ENCODE measurements at regions not wholly inside any gene's neighbourhood (a gene's known extent, or its start where the extent isn't known, plus 50 kb on each side); places are given as distances from the start of the nearest gene placed in this dataset.

GRCh38 chr5:155268770-155269425, 255.3 kb downstream of the KIF4B start:
- H3K27ac Mint-ChIP-seq = no peak overlapping the region
- H3K9me3 Mint-ChIP-seq = no peaks in the 10 kb centered on the region
- ATAC-seq (no peak), DNase-seq (ENCODE audit: low spot score) (no peak)
- no peak for TF ChIP-seq KAT7 (CRISPR knock-in tag; IDR thresholded peaks at IDR 0.05; ENCODE audit: borderline replicate concordance)
- TF ChIP-seq ZNF396 (CRISPR knock-in tag; IDR thresholded peaks at IDR 0.05; ENCODE audit: borderline replicate concordance) = no peak
- no peak for TF ChIP-seq SMAD4 (CRISPR knock-in tag; IDR thresholded peaks at IDR 0.05)
- no peak for TF ChIP-seq NR1H2 (CRISPR knock-in tag; IDR thresholded peaks at IDR 0.05)
- TF ChIP-seq GRHL2 (CRISPR knock-in tag; IDR thresholded peaks at IDR 0.05; ENCODE audit: insufficient replicate concordance, severe bottlenecking) = no peak
- no peak for TF ChIP-seq HMGA2 (CRISPR knock-in tag; IDR thresholded peaks at IDR 0.05)
- no peak for TF ChIP-seq PRRX2 (CRISPR knock-in tag; IDR thresholded peaks at IDR 0.05)
- TF ChIP-seq CREM (CRISPR knock-in tag; IDR thresholded peaks at IDR 0.05) = no peak
- no peak for TF ChIP-seq E2F5 (CRISPR knock-in tag; IDR thresholded peaks at IDR 0.05)
- no peak for TF ChIP-seq ELF4 (CRISPR knock-in tag; IDR thresholded peaks at IDR 0.05; ENCODE audit: low read depth)
- no peak for TF ChIP-seq NFYB (CRISPR knock-in tag; conservative IDR thresholded peaks at IDR 0.05; ENCODE audit: low read depth)
- no peak for TF ChIP-seq FOXK1 (CRISPR knock-in tag; IDR thresholded peaks at IDR 0.05)
- no peak for TF ChIP-seq ZNF219 (CRISPR knock-in tag; IDR thresholded peaks at IDR 0.05; ENCODE audit: borderline replicate concordance)
- TF ChIP-seq AFF4 (CRISPR knock-in tag; IDR thresholded peaks at IDR 0.05; ENCODE audit: borderline replicate concordance) = no peak
- CTCF ChIA-PET = no interaction called here
- H3K4me1 Mint-ChIP-seq = peaks cover 18% of the 10 kb centered on the region
- POLR2A ChIA-PET = no interaction called here
- H3K27me3 Mint-ChIP-seq (ENCODE audit: low read depth) = no peaks in the 10 kb centered on the region
- no peaks in the 10 kb centered on the region for H3K36me3 Mint-ChIP-seq
- H3K4me3 Mint-ChIP-seq = no peak overlapping the region

DNA sequence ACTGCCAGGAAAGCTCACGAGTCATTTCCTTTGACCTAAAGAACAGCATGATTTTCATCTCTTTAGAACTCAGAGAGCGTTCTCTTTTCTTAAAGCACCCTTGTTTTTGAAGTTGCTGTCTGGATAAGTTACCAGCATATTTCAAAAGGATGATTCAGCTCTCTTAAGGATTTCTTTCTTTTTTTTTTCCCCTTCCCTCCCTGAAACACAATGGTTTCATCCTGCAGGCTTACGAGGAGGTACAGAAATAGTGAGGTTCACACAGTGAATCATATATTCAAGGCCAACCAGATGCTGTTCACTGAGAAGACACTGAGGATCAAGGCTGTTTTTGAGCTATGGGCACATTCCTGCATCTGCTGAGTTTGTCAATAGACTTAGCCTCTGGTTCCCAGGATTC, 257.2 kb downstream of the KIF4B start:
- no peaks in the 10 kb centered on the region for H3K27me3 Mint-ChIP-seq (ENCODE audit: low read depth)
- no peaks in the 10 kb centered on the region for H3K9me3 Mint-ChIP-seq
- H3K36me3 Mint-ChIP-seq = no peaks in the 10 kb centered on the region
- no peak overlapping the region for H3K4me3 Mint-ChIP-seq
- peaks cover 33% of the 10 kb centered on the region for H3K4me1 Mint-ChIP-seq
- ATAC-seq (no peak), DNase-seq (ENCODE audit: low spot score) (no peak)
- CTCF ChIA-PET = interaction anchor here (1.6 kb wide), 1 partner anchor 10 kb away, joined by 8 read pairs; no protein-coding TSS in a partner anchor
- H3K27ac Mint-ChIP-seq = no peak overlapping the region
- POLR2A ChIA-PET = interaction anchor here (0.6 kb wide), 1 partner anchor 852 kb away, joined by 3 read pairs; no protein-coding TSS in a partner anchor
- TF ChIP-seq, protein P1, sequence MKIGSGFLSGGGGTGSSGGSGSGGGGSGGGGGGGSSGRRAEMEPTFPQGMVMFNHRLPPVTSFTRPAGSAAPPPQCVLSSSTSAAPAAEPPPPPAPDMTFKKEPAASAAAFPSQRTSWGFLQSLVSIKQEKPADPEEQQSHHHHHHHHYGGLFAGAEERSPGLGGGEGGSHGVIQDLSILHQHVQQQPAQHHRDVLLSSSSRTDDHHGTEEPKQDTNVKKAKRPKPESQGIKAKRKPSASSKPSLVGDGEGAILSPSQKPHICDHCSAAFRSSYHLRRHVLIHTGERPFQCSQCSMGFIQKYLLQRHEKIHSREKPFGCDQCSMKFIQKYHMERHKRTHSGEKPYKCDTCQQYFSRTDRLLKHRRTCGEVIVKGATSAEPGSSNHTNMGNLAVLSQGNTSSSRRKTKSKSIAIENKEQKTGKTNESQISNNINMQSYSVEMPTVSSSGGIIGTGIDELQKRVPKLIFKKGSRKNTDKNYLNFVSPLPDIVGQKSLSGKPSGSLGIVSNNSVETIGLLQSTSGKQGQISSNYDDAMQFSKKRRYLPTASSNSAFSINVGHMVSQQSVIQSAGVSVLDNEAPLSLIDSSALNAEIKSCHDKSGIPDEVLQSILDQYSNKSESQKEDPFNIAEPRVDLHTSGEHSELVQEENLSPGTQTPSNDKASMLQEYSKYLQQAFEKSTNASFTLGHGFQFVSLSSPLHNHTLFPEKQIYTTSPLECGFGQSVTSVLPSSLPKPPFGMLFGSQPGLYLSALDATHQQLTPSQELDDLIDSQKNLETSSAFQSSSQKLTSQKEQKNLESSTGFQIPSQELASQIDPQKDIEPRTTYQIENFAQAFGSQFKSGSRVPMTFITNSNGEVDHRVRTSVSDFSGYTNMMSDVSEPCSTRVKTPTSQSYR (CRISPR knock-in tag; IDR thresholded peaks at IDR 0.05) = no peak
- no peak for TF ChIP-seq ELF4 (CRISPR knock-in tag; IDR thresholded peaks at IDR 0.05; ENCODE audit: low read depth)
- no peak for TF ChIP-seq ZBTB43 (CRISPR knock-in tag; IDR thresholded peaks at IDR 0.05)
- no peak for TF ChIP-seq PREB (CRISPR knock-in tag; IDR thresholded peaks at IDR 0.05; ENCODE audit: borderline replicate concordance)
- TF ChIP-seq SMAD3 (CRISPR knock-in tag; IDR thresholded peaks at IDR 0.05; ENCODE audit: borderline replicate concordance) = no peak
- no peak for TF ChIP-seq GABPB1 (CRISPR knock-in tag; IDR thresholded peaks at IDR 0.05)
- TF ChIP-seq SP1 (CRISPR knock-in tag; conservative IDR thresholded peaks at IDR 0.05) = no peak
- TF ChIP-seq CREM (CRISPR knock-in tag; IDR thresholded peaks at IDR 0.05) = no peak
- TF ChIP-seq, protein P2, sequence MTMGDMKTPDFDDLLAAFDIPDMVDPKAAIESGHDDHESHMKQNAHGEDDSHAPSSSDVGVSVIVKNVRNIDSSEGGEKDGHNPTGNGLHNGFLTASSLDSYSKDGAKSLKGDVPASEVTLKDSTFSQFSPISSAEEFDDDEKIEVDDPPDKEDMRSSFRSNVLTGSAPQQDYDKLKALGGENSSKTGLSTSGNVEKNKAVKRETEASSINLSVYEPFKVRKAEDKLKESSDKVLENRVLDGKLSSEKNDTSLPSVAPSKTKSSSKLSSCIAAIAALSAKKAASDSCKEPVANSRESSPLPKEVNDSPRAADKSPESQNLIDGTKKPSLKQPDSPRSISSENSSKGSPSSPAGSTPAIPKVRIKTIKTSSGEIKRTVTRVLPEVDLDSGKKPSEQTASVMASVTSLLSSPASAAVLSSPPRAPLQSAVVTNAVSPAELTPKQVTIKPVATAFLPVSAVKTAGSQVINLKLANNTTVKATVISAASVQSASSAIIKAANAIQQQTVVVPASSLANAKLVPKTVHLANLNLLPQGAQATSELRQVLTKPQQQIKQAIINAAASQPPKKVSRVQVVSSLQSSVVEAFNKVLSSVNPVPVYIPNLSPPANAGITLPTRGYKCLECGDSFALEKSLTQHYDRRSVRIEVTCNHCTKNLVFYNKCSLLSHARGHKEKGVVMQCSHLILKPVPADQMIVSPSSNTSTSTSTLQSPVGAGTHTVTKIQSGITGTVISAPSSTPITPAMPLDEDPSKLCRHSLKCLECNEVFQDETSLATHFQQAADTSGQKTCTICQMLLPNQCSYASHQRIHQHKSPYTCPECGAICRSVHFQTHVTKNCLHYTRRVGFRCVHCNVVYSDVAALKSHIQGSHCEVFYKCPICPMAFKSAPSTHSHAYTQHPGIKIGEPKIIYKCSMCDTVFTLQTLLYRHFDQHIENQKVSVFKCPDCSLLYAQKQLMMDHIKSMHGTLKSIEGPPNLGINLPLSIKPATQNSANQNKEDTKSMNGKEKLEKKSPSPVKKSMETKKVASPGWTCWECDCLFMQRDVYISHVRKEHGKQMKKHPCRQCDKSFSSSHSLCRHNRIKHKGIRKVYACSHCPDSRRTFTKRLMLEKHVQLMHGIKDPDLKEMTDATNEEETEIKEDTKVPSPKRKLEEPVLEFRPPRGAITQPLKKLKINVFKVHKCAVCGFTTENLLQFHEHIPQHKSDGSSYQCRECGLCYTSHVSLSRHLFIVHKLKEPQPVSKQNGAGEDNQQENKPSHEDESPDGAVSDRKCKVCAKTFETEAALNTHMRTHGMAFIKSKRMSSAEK (CRISPR knock-in tag; IDR thresholded peaks at IDR 0.05; ENCODE audit: borderline replicate concordance) = no peak
